GM18909 (cell line): ENCODE measurements at regions not wholly inside any gene's neighbourhood (a gene's known extent, or its start where the extent isn't known, plus 50 kb on each side); places are given as distances from the start of the nearest gene placed in this dataset.
"Not testable (repeated sequence)": the region's sequence is repeated elsewhere in the genome, so short reads cannot be mapped to it uniquely, and the experiment has no call there.

Source experiments
- ATAC-seq: cut with Tn5 transposase; IDR thresholded peaks from one replicate; pipeline ENCODE4 v1.9.1; 2021; ENCODE audit warnings: mild to moderate bottlenecking; ENCODE audit not compliant: unreplicated experiment, poor library complexity

DNA sequence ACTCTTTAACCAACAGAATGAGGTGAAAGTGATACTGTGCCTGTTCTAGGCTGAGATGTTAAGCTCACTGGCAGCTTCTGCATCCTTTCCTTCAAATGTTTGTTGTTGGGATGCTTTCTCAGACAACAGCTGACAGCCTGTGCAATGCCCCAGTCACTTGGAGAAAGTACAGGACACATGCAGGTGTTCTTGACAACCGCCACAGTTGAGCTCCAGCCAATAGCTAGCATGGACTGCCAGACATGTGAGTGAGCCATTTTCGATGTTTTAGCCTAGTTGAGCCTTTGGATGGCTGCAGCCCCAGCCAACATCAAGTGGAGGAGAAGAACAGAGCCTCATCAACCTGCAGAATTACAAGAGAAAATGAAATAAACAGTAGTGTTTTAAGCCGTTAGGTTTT is 94.1 kb upstream of the PPP3CA start:
- ATAC-seq = no peak

GRCh38 chr4:101439926-101440325 is 92.6 kb upstream of the PPP3CA start:
- ATAC-seq = no peak

DNA sequence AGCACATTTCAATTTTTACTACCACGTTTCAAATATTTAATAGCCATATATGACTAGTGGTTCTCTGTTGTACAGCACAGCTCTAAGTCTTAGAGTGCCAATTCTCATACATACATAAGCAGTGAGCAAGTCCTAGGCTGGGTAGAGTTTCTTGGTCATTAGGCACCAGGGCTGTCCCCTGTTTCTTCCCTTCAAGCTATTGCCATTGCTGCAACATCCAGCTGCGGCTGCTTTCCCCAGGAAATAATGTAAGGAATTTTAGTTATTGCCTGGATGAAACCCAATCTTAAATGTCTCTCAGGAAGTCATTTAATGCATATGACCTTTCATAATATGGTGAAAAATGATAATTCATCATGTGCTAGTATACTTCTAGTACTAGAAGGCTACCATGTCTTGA is 74.1 kb upstream of the PPP3CA start:
- no peak for ATAC-seq

DNA sequence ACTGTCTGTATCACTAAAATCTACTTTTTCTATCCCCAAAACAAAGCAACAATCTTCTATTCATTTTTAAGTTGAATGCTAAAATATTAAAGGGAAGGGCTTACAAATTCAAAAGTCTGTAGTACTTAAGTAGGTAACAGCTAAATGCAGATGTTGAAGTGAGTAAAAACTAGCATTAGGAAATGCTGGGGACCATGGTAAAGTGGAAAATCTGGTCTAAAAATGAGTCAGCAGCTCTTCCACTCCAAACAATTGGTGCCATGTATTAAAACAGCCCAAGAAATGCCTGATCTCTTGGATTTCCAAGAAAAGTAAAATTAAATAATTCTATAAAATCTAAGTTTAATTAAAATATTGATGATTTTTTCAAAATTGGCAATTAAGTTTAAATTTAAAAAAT is 73.3 kb upstream of the PPP3CA start:
- no peak for ATAC-seq

- peak; percentile 80 for ATAC-seq
These were observed 72.2 kb upstream of the PPP3CA start for GRCh38 chr4:101419336-101420135.

DNA sequence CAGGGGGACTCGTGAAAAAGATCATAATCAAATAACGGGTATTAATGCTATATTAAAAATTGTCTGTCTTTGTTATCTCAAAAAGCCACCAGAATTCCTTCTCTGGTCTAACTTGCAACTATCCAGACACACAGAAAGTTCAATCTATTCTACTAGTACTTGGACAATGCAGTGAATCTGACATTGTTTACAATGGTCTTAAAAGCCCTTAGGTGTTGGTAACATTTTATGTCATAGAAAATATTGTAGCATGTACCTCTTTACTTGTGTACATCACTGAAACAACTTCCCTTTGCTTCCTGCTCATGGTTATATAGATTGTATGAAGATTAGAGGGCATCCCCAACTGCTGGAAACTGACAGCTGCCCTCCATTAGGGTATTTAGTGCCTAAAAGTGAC is 71.1 kb upstream of the PPP3CA start:
- peak; percentile 9 for ATAC-seq

GRCh38 chr4:101418055-101418454 is 70.7 kb upstream of the PPP3CA start:
- ATAC-seq = peak; percentile 83

- no peak for ATAC-seq
These were observed 69.7 kb upstream of the PPP3CA start for GRCh38 chr4:101417046-101417445.

DNA sequence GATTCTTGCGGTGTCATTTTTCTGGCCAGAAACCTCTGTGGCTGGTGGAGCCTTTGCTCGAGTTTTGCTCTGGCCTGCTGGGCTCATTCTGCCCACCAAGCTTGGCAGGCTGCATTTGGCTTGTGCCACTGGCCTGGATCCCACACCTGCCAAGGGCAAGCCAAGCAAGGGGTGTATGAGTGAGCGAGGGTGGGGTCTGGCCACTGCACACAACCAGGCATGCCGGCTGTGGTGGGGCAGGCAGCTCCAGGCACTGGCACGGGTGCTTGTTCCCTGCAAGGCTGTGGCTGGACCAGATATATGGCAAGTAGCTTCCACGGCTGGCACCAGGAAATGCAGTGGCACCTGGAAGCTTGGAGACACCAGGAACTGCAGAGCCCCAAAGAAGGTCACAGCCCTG is 68.6 kb upstream of the PPP3CA start:
- ATAC-seq = no peak

DNA sequence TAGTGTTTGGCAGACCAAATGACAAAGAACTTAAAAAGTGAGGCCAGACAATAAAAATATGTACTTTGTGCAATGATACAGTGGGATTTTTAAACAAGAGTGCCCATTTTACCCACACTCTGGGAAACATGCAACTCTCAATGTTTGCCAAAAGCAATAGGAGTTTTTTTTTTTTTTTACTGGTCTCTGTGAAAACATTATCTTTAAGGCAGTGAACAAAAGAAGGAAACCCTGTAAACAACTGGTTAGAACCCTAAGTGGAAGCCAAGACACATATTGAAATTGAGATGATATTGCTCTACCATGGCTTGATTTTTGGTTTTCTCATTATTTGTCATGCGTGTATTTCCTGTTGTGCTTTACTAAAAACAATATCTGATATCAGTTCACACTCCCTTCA is 67.2 kb upstream of the PPP3CA start:
- ATAC-seq = no peak

GRCh38 chr4:101411926-101412325 is 64.6 kb upstream of the PPP3CA start:
- no peak for ATAC-seq

GRCh38 chr4:101411281-101411910 is 64.1 kb upstream of the PPP3CA start:
- ATAC-seq = not testable (repeated sequence)

- ATAC-seq = no peak
These were observed 52.8 kb upstream of the PPP3CA start for GRCh38 chr4:101400096-101400495.

DNA sequence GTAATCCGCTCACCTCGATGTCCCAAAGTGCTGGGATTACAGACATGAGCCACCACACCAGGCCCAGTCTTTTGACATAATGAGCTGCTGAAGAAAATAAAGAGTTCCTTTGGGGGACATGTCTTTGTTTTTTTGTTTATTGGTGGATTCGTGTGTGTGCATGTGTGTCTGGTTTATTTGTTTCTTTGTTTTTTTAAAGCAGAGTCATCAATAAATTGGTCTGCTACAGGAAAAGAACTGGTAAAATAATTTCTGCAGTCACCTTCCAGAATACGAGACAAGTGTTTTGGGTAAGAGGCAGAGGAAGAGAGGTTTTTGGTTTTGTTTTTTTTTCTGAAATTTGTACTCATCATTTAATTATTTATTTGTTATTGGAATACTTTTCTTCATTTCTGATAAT is 51.5 kb upstream of the PPP3CA start:
- no peak for ATAC-seq
